Stimulated activated CD4-positive, alpha-beta T cell treated with anti-CD3 and anti-CD28 coated beads, TNF-alpha, amount 100 ng/mL, for 48 hours (primary cell): ENCODE measurements at regions not wholly inside any gene's neighbourhood (a gene's known extent, or its start where the extent isn't known, plus 50 kb on each side); places are given as distances from the start of the nearest gene placed in this dataset.

Experiments
- DNase-seq, 3 donors: peaks; one replicate each; pipeline ENCODE4 v3.0.0-alpha.2; 2020; ENCODE audit warnings: low read depth in 3 of 3

- no peak for DNase-seq
These were observed 66.9 kb upstream of the UNC5B start for GRCh38 chr10:71145352-71145945.

- no peak for DNase-seq
These were observed 61.6 kb upstream of the UNC5B start for GRCh38 chr10:71150796-71151195.

GRCh38 chr10:71152043-71152442, 60.3 kb upstream of the UNC5B start:
- no peak for DNase-seq

DNA sequence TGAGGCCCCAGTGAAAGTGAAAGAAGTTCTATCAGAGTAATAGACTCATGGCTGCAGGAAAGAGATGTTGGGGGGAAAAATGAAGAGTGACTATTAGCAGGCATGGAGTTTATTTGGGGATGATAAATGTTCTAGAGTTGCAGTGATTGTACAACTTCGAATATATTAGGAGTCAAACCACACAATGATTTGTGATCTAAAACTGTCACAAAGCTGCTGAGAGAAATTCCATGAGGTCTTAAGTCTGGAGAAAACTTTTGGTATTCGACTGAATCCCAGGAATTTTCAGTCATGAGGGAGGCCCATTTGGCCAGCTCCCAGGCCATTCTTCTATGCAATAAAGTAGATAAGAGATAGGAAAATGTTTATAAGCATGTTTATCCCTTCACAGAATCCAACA, 55.9 kb upstream of the UNC5B start:
- no peak for DNase-seq

- no peak for DNase-seq
These were observed 54.9 kb upstream of the UNC5B start for GRCh38 chr10:71157435-71157834.

- no peak for DNase-seq
These were observed 54.1 kb upstream of the UNC5B start for GRCh38 chr10:71158251-71158650.

DNA sequence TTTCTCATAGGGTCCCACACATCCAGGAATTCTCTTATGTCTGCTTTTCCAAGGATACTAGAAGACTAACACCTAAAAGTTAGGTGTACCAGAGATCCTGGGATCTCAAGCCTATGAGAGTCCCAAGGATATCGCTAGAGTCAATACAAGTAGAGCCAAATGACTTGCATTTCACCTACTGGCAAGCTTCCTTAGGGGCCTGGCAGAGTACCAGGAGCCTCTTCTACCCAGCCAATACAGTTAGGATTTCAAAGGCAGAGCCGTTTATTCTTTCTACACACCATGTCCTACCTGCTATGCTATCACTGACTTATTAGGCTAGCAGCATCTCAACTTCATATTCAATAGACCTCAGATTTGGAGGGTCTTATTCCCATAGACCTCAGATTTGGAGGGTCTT, 53.5 kb upstream of the UNC5B start:
- no peak for DNase-seq

GRCh38 chr10:71159892-71160291, 52.5 kb upstream of the UNC5B start:
- no peak for DNase-seq

DNA sequence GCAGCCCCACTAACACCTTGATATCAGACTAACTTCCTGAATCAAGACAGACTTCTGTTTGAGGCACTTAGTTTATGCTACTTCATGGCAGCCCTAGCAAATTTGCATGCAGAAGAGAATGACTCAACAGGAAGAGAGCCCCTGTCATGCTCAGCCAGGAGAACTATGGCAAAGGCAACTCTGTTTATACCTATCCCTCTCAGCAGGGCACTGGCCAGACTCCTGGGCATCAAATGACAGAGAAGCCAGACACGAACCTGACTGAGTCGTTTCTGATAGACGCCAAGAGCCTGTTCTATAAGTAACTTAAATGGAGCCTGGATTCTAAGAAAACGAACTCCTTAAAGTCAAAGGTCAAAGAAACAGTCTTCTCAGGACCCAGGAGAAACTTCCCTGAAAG, 50.9 kb upstream of the UNC5B start:
- DNase-seq = no peak
